Astrocyte (in vitro differentiated cells and primary cell): ENCODE measurements at regions not wholly inside any gene's neighbourhood (a gene's known extent, or its start where the extent isn't known, plus 50 kb on each side); places are given as distances from the start of the nearest gene placed in this dataset.

ENCODE experiments used
- DNase-seq: peaks from one replicate; pipeline ENCODE4 v3.0.0-alpha.2; 2010; ENCODE audit warnings: low read depth
- FAIRE-seq: peaks from 2 replicates; lab custom pipeline; 2011; peaks lifted over from hg19 to GRCh38; lab: Jason Lieb, UNC
- H2AFZ ChIP-seq: 2 replicates; pipeline ENCODE4 v1.6.0; 2012; ENCODE audit warnings: low read depth, low read length, inconsistent platforms
- H3K27ac ChIP-seq: 2 replicates; pipeline ENCODE4 v1.5.1; 2011; ENCODE audit warnings: low read depth, low read length, inconsistent platforms
- H3K27me3 ChIP-seq: 2 replicates; pipeline ENCODE4 v1.6.0; 2011; ENCODE audit warnings: low read length, inconsistent platforms; ENCODE audit not compliant: insufficient read depth
- H3K36me3 ChIP-seq: 2 replicates; pipeline ENCODE4 v1.5.1; 2011; ENCODE audit warnings: low read length, inconsistent platforms; ENCODE audit not compliant: insufficient read depth
- H3K4me1 ChIP-seq: 2 replicates; pipeline ENCODE4 v1.5.1; 2011; ENCODE audit warnings: low read length, inconsistent platforms; ENCODE audit not compliant: insufficient read depth
- H3K4me2 ChIP-seq: 2 replicates; pipeline ENCODE4 v1.6.0; 2012; ENCODE audit warnings: low read length, inconsistent platforms
- H3K4me3 ChIP-seq: 2 replicates; pipeline ENCODE4 v1.5.1; 2011; ENCODE audit warnings: low read depth, mild to moderate bottlenecking, low read length, inconsistent platforms; ENCODE audit not compliant: insufficient read depth
- H3K79me2 ChIP-seq: 2 replicates; pipeline ENCODE4 v1.6.0; 2012; ENCODE audit warnings: mild to moderate bottlenecking, low read length, inconsistent platforms; ENCODE audit not compliant: insufficient read depth
- H3K9ac ChIP-seq: 2 replicates; pipeline ENCODE4 v1.6.0; 2012; ENCODE audit warnings: mild to moderate bottlenecking, low read length, inconsistent platforms
- H3K9me3 ChIP-seq: 2 replicates; pipeline ENCODE4 v1.5.1; 2012; ENCODE audit warnings: low read depth, mild to moderate bottlenecking, low read length, inconsistent platforms; ENCODE audit not compliant: insufficient read depth
- H4K20me1 ChIP-seq: 2 replicates; pipeline ENCODE4 v1.6.0; 2012; ENCODE audit warnings: low read length, inconsistent platforms; ENCODE audit not compliant: insufficient read depth
- H3K27ac Mint-ChIP-seq: one replicate; pipeline ENCODE4 v1.8.0; 2021; ENCODE audit warnings: mild to moderate bottlenecking, mixed read lengths; ENCODE audit not compliant: unreplicated experiment
- H3K27me3 Mint-ChIP-seq: one replicate; pipeline ENCODE4 v1.8.0; 2021; ENCODE audit warnings: low read depth, mixed read lengths; ENCODE audit not compliant: unreplicated experiment
- H3K36me3 Mint-ChIP-seq: one replicate; pipeline ENCODE4 v1.8.0; 2021; ENCODE audit warnings: low read depth, mixed read lengths; ENCODE audit not compliant: unreplicated experiment
- H3K4me1 Mint-ChIP-seq: one replicate; pipeline ENCODE4 v1.8.0; 2021; ENCODE audit warnings: low read depth, mixed read lengths; ENCODE audit not compliant: unreplicated experiment
- H3K4me3 Mint-ChIP-seq: one replicate; pipeline ENCODE4 v1.8.0; 2021; ENCODE audit warnings: mild to moderate bottlenecking, moderate library complexity, mixed read lengths; ENCODE audit not compliant: unreplicated experiment
- H3K9me3 Mint-ChIP-seq: one replicate; pipeline ENCODE4 v1.8.0; 2021; ENCODE audit warnings: mild to moderate bottlenecking, mixed read lengths; ENCODE audit not compliant: unreplicated experiment
- EZH2 ChIP-seq: IDR thresholded peaks from 2 replicates; pipeline ENCODE4 v1.6.1; 2012; ENCODE audit warnings: mild to moderate bottlenecking, low read length, inconsistent platforms; ENCODE audit not compliant: insufficient read depth
- TF ChIP-seq, protein P1 (sequence below): IDR thresholded peaks from 2 replicates; pipeline ENCODE4 v1.5.1; 2011; ENCODE audit warnings: low read depth, mild to moderate bottlenecking, inconsistent platforms, low read length, moderate library complexity; ENCODE audit not compliant: insufficient read depth

DNA sequence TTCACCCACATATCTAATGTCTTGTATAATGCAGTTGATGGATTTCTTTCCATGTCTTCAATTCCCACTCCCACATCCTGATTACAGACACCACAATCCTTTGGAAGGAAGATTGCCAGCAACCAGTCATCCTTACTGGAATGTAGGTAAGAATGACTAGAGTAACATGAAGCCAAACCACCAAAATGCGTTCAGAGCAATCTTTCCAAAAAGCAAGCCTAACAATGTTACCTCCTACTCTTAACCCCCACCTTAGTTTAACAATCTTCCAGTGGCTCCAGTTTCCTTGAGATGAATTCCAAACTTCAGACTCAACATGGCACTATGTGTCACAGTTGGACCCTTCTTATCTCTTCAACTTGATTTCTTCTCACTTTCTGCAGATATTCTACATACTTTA lies 685.6 kb downstream of the DOK5 start:
- DNase-seq, result peak; percentile 100
- H3K36me3 Mint-ChIP-seq, result no peaks in the 10 kb centered on the region
- peak; percentile 65 for FAIRE-seq

DNA sequence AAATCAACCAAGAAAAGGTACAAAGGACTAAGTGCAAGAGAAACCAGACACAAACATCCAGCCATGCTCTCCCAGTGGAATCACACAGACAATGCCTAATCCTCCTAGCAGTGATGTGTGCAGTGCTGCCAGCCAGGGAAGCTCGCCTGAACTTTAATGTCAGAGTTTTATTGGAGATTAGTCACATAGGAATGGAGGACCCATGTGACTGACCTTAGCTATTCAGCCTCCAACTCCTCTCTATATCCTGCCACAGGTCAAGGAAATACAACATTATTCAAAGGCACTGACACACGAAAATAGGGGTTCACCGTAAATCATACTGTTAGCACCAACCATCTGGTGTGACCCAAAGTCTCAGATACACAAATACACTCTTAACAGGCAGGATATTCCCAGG lies 684.6 kb downstream of the DOK5 start:
- Histone ChIP-seq H3K4me2 (peak overlapping the region; percentile 65), H3K9ac (peak overlapping the region; percentile 61), H4K20me1 (no peaks in the 10 kb centered on the region), H3K27ac (peak overlapping the region; percentile 84), H3K9me3 (no peaks in the 10 kb centered on the region), H3K4me3 (no peak overlapping the region), H3K27me3 (no peaks in the 10 kb centered on the region), H2AFZ (no peak overlapping the region), H3K36me3 (no peaks in the 10 kb centered on the region), H3K79me2 (no peaks in the 10 kb centered on the region), H3K4me1 (peaks cover 30% of the 10 kb centered on the region)
- TF ChIP-seq, protein P1, sequence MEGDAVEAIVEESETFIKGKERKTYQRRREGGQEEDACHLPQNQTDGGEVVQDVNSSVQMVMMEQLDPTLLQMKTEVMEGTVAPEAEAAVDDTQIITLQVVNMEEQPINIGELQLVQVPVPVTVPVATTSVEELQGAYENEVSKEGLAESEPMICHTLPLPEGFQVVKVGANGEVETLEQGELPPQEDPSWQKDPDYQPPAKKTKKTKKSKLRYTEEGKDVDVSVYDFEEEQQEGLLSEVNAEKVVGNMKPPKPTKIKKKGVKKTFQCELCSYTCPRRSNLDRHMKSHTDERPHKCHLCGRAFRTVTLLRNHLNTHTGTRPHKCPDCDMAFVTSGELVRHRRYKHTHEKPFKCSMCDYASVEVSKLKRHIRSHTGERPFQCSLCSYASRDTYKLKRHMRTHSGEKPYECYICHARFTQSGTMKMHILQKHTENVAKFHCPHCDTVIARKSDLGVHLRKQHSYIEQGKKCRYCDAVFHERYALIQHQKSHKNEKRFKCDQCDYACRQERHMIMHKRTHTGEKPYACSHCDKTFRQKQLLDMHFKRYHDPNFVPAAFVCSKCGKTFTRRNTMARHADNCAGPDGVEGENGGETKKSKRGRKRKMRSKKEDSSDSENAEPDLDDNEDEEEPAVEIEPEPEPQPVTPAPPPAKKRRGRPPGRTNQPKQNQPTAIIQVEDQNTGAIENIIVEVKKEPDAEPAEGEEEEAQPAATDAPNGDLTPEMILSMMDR, result no peak
- no peak for TF ChIP-seq EZH2
- Mint-ChIP-seq H3K9me3 (peaks cover 2% of the 10 kb centered on the region), H3K27ac (no peak overlapping the region), H3K4me3 (no peak overlapping the region), H3K27me3 (no peaks in the 10 kb centered on the region), H3K4me1 (no peaks in the 10 kb centered on the region), H3K36me3 (no peaks in the 10 kb centered on the region)
- DNase-seq (peak; percentile 66), FAIRE-seq (no peak)

More for the DNA sequence above, 685.6 kb downstream of the DOK5 start:
- TF ChIP-seq EZH2, result no peak
- TF ChIP-seq, protein P1, result no peak
- peak overlapping the region; percentile 84 for H3K27ac ChIP-seq
- H3K27ac Mint-ChIP-seq, result no peak overlapping the region
- H3K27me3 Mint-ChIP-seq, result no peaks in the 10 kb centered on the region
- peaks cover 2% of the 10 kb centered on the region for H3K9me3 Mint-ChIP-seq
- H4K20me1 ChIP-seq, result no peaks in the 10 kb centered on the region
- no peak overlapping the region for H3K4me3 Mint-ChIP-seq
- no peaks in the 10 kb centered on the region for H3K36me3 ChIP-seq
- H3K4me1 ChIP-seq, result peaks cover 30% of the 10 kb centered on the region
- H3K27me3 ChIP-seq, result no peaks in the 10 kb centered on the region
- H3K9ac ChIP-seq, result peak overlapping the region; percentile 61
- H3K4me2 ChIP-seq, result peak overlapping the region; percentile 65
- H3K9me3 ChIP-seq, result no peaks in the 10 kb centered on the region
- H3K4me1 Mint-ChIP-seq, result no peaks in the 10 kb centered on the region
- H3K4me3 ChIP-seq, result no peak overlapping the region
- no peak overlapping the region for H2AFZ ChIP-seq
- H3K79me2 ChIP-seq, result no peaks in the 10 kb centered on the region

- no peaks in the 10 kb centered on the region for H4K20me1 ChIP-seq
- no peaks in the 10 kb centered on the region for H3K36me3 Mint-ChIP-seq
- no peak overlapping the region for H2AFZ ChIP-seq
- H3K9me3 ChIP-seq, result no peaks in the 10 kb centered on the region
- FAIRE-seq, result no peak
- no peak overlapping the region for H3K9ac ChIP-seq
- TF ChIP-seq, protein P1, result no peak
- no peak for TF ChIP-seq EZH2
- peaks cover 30% of the 10 kb centered on the region for H3K4me1 ChIP-seq
- H3K36me3 ChIP-seq, result no peaks in the 10 kb centered on the region
- no peak overlapping the region for H3K27ac Mint-ChIP-seq
- peak; percentile 70 for DNase-seq
- peaks cover 2% of the 10 kb centered on the region for H3K9me3 Mint-ChIP-seq
- no peaks in the 10 kb centered on the region for H3K4me1 Mint-ChIP-seq
- H3K27me3 Mint-ChIP-seq, result no peaks in the 10 kb centered on the region
- H3K27ac ChIP-seq, result peak overlapping the region; percentile 63
- H3K4me2 ChIP-seq, result peak overlapping the region; percentile 0
- H3K4me3 ChIP-seq, result no peak overlapping the region
- H3K27me3 ChIP-seq, result no peaks in the 10 kb centered on the region
- H3K4me3 Mint-ChIP-seq, result no peak overlapping the region
- no peaks in the 10 kb centered on the region for H3K79me2 ChIP-seq
These were observed 683.8 kb downstream of the DOK5 start for GRCh38 chr20:55159230-55159629.
